ENCODE measurements at regions not wholly inside any gene's neighbourhood (a gene's known extent, or its start where the extent isn't known, plus 50 kb on each side); places are given as distances from the start of the nearest gene placed in this dataset.
A peak's percentile ranks its signal among the peaks of the same experiment; 100 is the strongest.

DNA sequence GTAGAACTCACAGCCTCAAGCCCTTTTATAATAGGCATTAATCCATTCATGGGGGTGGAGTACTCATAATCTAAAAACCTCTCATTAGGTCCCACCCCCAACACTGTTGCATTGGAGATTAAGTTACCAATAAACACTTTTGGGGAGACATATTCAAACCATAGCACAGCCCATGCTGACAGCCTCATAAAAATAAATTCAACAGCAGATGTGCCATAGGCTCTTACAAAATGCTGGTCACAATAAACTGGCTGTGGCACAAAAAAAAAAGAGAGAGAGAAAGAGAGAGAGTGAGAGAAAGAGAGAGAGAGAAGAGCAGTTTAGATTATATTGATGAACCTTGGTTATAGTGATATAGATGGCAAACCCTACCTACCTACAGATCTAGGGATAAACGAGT lies 1000.9 kb downstream of the TUSC7 start:
- TF ChIP-seq, protein P1, sequence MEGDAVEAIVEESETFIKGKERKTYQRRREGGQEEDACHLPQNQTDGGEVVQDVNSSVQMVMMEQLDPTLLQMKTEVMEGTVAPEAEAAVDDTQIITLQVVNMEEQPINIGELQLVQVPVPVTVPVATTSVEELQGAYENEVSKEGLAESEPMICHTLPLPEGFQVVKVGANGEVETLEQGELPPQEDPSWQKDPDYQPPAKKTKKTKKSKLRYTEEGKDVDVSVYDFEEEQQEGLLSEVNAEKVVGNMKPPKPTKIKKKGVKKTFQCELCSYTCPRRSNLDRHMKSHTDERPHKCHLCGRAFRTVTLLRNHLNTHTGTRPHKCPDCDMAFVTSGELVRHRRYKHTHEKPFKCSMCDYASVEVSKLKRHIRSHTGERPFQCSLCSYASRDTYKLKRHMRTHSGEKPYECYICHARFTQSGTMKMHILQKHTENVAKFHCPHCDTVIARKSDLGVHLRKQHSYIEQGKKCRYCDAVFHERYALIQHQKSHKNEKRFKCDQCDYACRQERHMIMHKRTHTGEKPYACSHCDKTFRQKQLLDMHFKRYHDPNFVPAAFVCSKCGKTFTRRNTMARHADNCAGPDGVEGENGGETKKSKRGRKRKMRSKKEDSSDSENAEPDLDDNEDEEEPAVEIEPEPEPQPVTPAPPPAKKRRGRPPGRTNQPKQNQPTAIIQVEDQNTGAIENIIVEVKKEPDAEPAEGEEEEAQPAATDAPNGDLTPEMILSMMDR (conservative IDR thresholded peaks at IDR 0.05; ENCODE audit: low read depth, low read length) = no peak

DNA sequence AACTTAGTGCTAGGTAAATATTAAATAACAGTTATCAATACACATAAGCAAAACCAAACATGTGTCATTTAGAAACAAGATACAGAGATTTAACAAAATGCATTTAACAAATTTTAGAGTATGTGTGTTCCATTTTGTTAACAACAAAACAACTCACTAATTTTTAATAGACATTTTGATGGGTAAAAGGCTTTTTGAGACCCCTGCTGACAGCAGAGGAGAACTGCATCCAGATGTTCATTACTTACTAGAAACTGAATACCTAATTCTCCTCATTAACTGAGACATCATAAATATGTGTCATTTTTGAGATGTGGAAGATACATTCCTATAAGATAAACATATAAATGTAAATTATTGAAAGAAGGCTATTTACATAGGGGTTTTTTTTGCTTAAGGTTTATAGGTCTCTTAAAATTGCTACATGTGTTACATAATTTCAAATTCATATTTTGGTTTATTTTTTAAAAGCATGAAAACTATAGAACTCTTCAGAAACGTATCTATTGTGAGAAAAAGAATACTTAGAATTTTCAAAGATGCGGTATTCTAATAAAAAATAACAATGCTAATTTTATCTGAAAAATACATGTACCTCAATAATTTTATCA lies 1009.8 kb downstream of the TUSC7 start:
- H3K4me2 ChIP-seq = no peak overlapping the region
- H2AFZ ChIP-seq (ENCODE audit: low read depth) = no peak overlapping the region
- TF ChIP-seq, protein P1 (conservative IDR thresholded peaks at IDR 0.05; ENCODE audit: low read depth, low read length) = peak; percentile 84
- H3K4me1 ChIP-seq (ENCODE audit: low read depth, poor library complexity, severe bottlenecking) = no peaks in the 10 kb centered on the region
- no peaks in the 10 kb centered on the region for H3K36me3 ChIP-seq (ENCODE audit: insufficient read depth)
- no peaks in the 10 kb centered on the region for H3K27me3 ChIP-seq (ENCODE audit: insufficient read depth, low read depth)
- H3K4me3 ChIP-seq (IDR thresholded peaks at IDR 0.05; ENCODE audit: insufficient read depth, low read depth, low read length) = no peak overlapping the region
- no peak overlapping the region for H3K27ac ChIP-seq
- no peaks in the 10 kb centered on the region for H3K79me2 ChIP-seq (ENCODE audit: insufficient read depth, low read depth)
- no peaks in the 10 kb centered on the region for H4K20me1 ChIP-seq (ENCODE audit: insufficient read depth)
- H3K9ac ChIP-seq = no peak overlapping the region

More for the DNA sequence above, 1000.9 kb downstream of the TUSC7 start:
- no peaks in the 10 kb centered on the region for H3K27me3 ChIP-seq (ENCODE audit: insufficient read depth, low read depth)
- no peaks in the 10 kb centered on the region for H3K79me2 ChIP-seq (ENCODE audit: insufficient read depth, low read depth)
- H3K4me1 ChIP-seq (ENCODE audit: low read depth, poor library complexity, severe bottlenecking) = no peaks in the 10 kb centered on the region
- H2AFZ ChIP-seq (ENCODE audit: low read depth) = no peak overlapping the region
- no peaks in the 10 kb centered on the region for H4K20me1 ChIP-seq (ENCODE audit: insufficient read depth)
- H3K36me3 ChIP-seq (ENCODE audit: insufficient read depth) = no peaks in the 10 kb centered on the region
- no peak overlapping the region for H3K4me2 ChIP-seq
- H3K9ac ChIP-seq = no peak overlapping the region
- no peak overlapping the region for H3K27ac ChIP-seq
- H3K4me3 ChIP-seq (IDR thresholded peaks at IDR 0.05; ENCODE audit: insufficient read depth, low read depth, low read length) = no peak overlapping the region

DNA sequence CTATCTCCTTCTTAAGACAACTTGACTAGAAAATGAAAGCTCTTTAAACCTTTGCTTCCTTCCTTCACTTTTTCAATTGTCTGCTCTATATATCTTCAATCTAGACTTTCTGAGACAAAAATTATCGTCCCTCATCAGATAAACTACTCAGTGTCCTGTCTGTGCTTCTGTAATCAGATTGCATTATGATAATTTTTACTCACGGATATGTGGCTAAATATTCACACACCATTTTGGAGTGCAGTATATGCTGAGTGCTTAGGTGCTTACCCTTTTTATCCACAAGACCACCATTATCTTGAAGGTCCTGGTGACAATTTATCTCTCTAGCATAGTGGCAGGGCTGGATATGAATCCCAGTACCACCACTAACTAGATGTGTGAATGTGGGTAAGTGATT lies 1012.3 kb downstream of the TUSC7 start:
- Histone ChIP-seq H4K20me1 (ENCODE audit: insufficient read depth) (no peaks in the 10 kb centered on the region), H3K9ac (no peak overlapping the region), H2AFZ (ENCODE audit: low read depth) (no peak overlapping the region), H3K4me3 (IDR thresholded peaks at IDR 0.05; ENCODE audit: insufficient read depth, low read depth, low read length) (no peak overlapping the region), H3K79me2 (ENCODE audit: insufficient read depth, low read depth) (no peaks in the 10 kb centered on the region), H3K4me1 (ENCODE audit: low read depth, poor library complexity, severe bottlenecking) (no peaks in the 10 kb centered on the region), H3K27ac (no peak overlapping the region), H3K27me3 (ENCODE audit: insufficient read depth, low read depth) (no peaks in the 10 kb centered on the region), H3K36me3 (ENCODE audit: insufficient read depth) (no peaks in the 10 kb centered on the region), H3K4me2 (no peak overlapping the region)
- TF ChIP-seq, protein P1 (conservative IDR thresholded peaks at IDR 0.05; ENCODE audit: low read depth, low read length) = no peak

DNA sequence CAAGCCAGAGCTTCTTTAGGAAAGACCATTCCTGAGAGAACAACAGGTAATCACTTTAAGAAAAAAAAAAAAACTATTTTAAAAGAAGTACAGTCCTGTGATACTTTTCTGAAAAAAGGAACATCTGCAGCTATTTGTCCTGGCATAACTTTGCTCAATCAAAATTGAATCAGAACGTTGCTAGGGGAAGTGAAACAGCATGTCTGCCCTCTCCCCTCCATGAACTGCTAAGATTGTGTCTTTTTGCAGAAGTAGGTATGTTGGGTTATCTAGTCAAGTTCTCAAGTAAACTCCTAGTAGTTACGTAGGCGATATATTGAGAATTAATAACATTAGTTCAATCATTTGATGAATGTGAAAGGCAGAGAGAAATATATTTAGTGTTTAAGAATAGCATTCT lies 1013.3 kb downstream of the TUSC7 start:
- no peak overlapping the region for H3K4me2 ChIP-seq
- no peaks in the 10 kb centered on the region for H4K20me1 ChIP-seq (ENCODE audit: insufficient read depth)
- TF ChIP-seq, protein P1 (conservative IDR thresholded peaks at IDR 0.05; ENCODE audit: low read depth, low read length) = no peak
- H3K36me3 ChIP-seq (ENCODE audit: insufficient read depth) = no peaks in the 10 kb centered on the region
- H3K79me2 ChIP-seq (ENCODE audit: insufficient read depth, low read depth) = no peaks in the 10 kb centered on the region
- no peak overlapping the region for H3K4me3 ChIP-seq (IDR thresholded peaks at IDR 0.05; ENCODE audit: insufficient read depth, low read depth, low read length)
- no peak overlapping the region for H2AFZ ChIP-seq (ENCODE audit: low read depth)
- H3K4me1 ChIP-seq (ENCODE audit: low read depth, poor library complexity, severe bottlenecking) = no peaks in the 10 kb centered on the region
- no peak overlapping the region for H3K27ac ChIP-seq
- no peak overlapping the region for H3K9ac ChIP-seq
- no peaks in the 10 kb centered on the region for H3K27me3 ChIP-seq (ENCODE audit: insufficient read depth, low read depth)

All from KMS-11 (cell line).